Osteoblast (primary cell): ENCODE measurements at regions not wholly inside any gene's neighbourhood (a gene's known extent, or its start where the extent isn't known, plus 50 kb on each side); places are given as distances from the start of the nearest gene placed in this dataset.

Experiments
- DNase-seq: peaks from one replicate; pipeline ENCODE4 v3.0.0; 2011; ENCODE audit warnings: low spot score, mixed read lengths; ENCODE audit not compliant: insufficient read length; ENCODE audit errors: missing footprints
- H2AFZ ChIP-seq: 2 replicates; pipeline ENCODE4 v1.6.0; 2011; ENCODE audit warnings: mild to moderate bottlenecking, low read length
- H3K27ac ChIP-seq: 2 replicates; pipeline ENCODE4 v1.5.1; 2011; ENCODE audit warnings: mild to moderate bottlenecking, low read depth, low read length, moderate library complexity
- H3K27me3 ChIP-seq: 2 replicates; pipeline ENCODE4 v1.6.0; 2012; ENCODE audit warnings: mild to moderate bottlenecking, control low read depth, inconsistent platforms, low read length, moderate library complexity; ENCODE audit not compliant: insufficient read depth
- H3K36me3 ChIP-seq: 2 replicates; pipeline ENCODE4 v1.5.1; 2011; ENCODE audit warnings: mild to moderate bottlenecking, low read length, control low read depth, moderate library complexity; ENCODE audit not compliant: insufficient read depth
- H3K4me1 ChIP-seq: 2 replicates; pipeline ENCODE4 v1.5.1; 2011; ENCODE audit warnings: mild to moderate bottlenecking, low read length, control low read depth, moderate library complexity; ENCODE audit not compliant: insufficient read depth
- H3K4me2 ChIP-seq: 2 replicates; pipeline ENCODE4 v1.6.0; 2011; ENCODE audit warnings: mild to moderate bottlenecking, low read length; ENCODE audit not compliant: insufficient read depth
- H3K4me3 ChIP-seq: fragments of 200-600 bp; sonication (generic); 3 replicates; pipeline ENCODE4 v1.5.1; 2012; ENCODE audit warnings: mild to moderate bottlenecking, low read length, inconsistent platforms; ENCODE audit not compliant: insufficient read depth
- H3K79me2 ChIP-seq: 2 replicates; pipeline ENCODE4 v1.6.0; 2012; ENCODE audit warnings: mild to moderate bottlenecking, low read length, control low read depth, inconsistent platforms; ENCODE audit not compliant: insufficient read depth
- H3K9me3 ChIP-seq: 2 replicates; pipeline ENCODE4 v1.5.1; 2011; ENCODE audit warnings: low read depth, low read length, control low read depth
- H4K20me1 ChIP-seq: 2 replicates; pipeline ENCODE4 v1.6.0; 2012; ENCODE audit warnings: mild to moderate bottlenecking, low read length, control low read depth; ENCODE audit not compliant: insufficient read depth
- CTCF ChIP-seq: IDR thresholded peaks from 2 replicates; pipeline ENCODE4 v1.5.1; 2011; ENCODE audit warnings: mild to moderate bottlenecking, low read depth, low read length, moderate library complexity; ENCODE audit errors: extremely low read depth

- Histone ChIP-seq H3K4me3 (no peak overlapping the region), H3K4me1 (no peaks in the 10 kb centered on the region)
- DNase-seq = no peak
Measured at GRCh38 chr3:180138871-180139270, 102.1 kb upstream of the PEX5L start.

GRCh38 chr3:180142041-180142440 lies 105.3 kb upstream of the PEX5L start:
- no peaks in the 10 kb centered on the region for H3K36me3 ChIP-seq
- no peak for DNase-seq
- no peaks in the 10 kb centered on the region for H4K20me1 ChIP-seq
- no peaks in the 10 kb centered on the region for H3K79me2 ChIP-seq
- no peak overlapping the region for H3K27ac ChIP-seq
- no peak overlapping the region for H2AFZ ChIP-seq
- no peaks in the 10 kb centered on the region for H3K27me3 ChIP-seq
- H3K9me3 ChIP-seq = no peaks in the 10 kb centered on the region
- no peak overlapping the region for H3K4me3 ChIP-seq
- TF ChIP-seq CTCF = no peak
- no peaks in the 10 kb centered on the region for H3K4me1 ChIP-seq
- no peak overlapping the region for H3K4me2 ChIP-seq

More at GRCh38 chr3:180138871-180139270, 102.1 kb upstream of the PEX5L start:
- H3K79me2 ChIP-seq = no peaks in the 10 kb centered on the region
- H3K27me3 ChIP-seq = no peaks in the 10 kb centered on the region
- no peak overlapping the region for H2AFZ ChIP-seq
- H3K9me3 ChIP-seq = no peaks in the 10 kb centered on the region
- no peaks in the 10 kb centered on the region for H3K36me3 ChIP-seq
- no peak overlapping the region for H3K4me2 ChIP-seq
- no peaks in the 10 kb centered on the region for H4K20me1 ChIP-seq
- H3K27ac ChIP-seq = no peak overlapping the region
- no peak for TF ChIP-seq CTCF

- no peak for DNase-seq
- Histone ChIP-seq H3K79me2 (no peaks in the 10 kb centered on the region), H3K4me1 (no peaks in the 10 kb centered on the region), H3K27me3 (no peaks in the 10 kb centered on the region), H3K36me3 (no peaks in the 10 kb centered on the region), H3K4me3 (no peak overlapping the region), H3K4me2 (no peak overlapping the region), H3K27ac (no peak overlapping the region), H2AFZ (no peak overlapping the region), H3K9me3 (no peaks in the 10 kb centered on the region), H4K20me1 (no peaks in the 10 kb centered on the region)
- no peak for TF ChIP-seq CTCF
Measured at GRCh38 chr3:180142472-180142871, 105.7 kb upstream of the PEX5L start.

- Histone ChIP-seq H3K79me2 (no peaks in the 10 kb centered on the region), H4K20me1 (no peaks in the 10 kb centered on the region), H3K4me3 (no peak overlapping the region), H3K27ac (no peak overlapping the region), H3K4me1 (no peaks in the 10 kb centered on the region), H3K27me3 (no peaks in the 10 kb centered on the region), H3K36me3 (no peaks in the 10 kb centered on the region), H3K4me2 (no peak overlapping the region), H2AFZ (no peak overlapping the region), H3K9me3 (no peaks in the 10 kb centered on the region)
- no peak for DNase-seq
- no peak for TF ChIP-seq CTCF
Measured at GRCh38 chr3:180161770-180162169, 125.0 kb upstream of the PEX5L start.
